Brain microvascular endothelial cell (primary cell): ENCODE measurements at regions not wholly inside any gene's neighbourhood (a gene's known extent, or its start where the extent isn't known, plus 50 kb on each side); places are given as distances from the start of the nearest gene placed in this dataset.
A peak's percentile ranks its signal among the peaks of the same experiment; 100 is the strongest.

Source experiments
- DNase-seq: peaks from one replicate; pipeline ENCODE4 v3.0.0-alpha.2; 2020
- H3K27ac ChIP-seq: fragments of 250-450 bp; sonication (Bioruptor Pico); 2 replicates; pipeline ENCODE4 v1.5.1; 2020; ENCODE audit warnings: mild to moderate bottlenecking, moderate library complexity
- H3K27me3 ChIP-seq: fragments of 250-450 bp; sonication (Bioruptor Pico); replicated peaks from 2 replicates; pipeline ENCODE4 v1.5.1; 2020; ENCODE audit warnings: mild to moderate bottlenecking
- H3K36me3 ChIP-seq: fragments of 250-450 bp; sonication (Bioruptor Pico); replicated peaks from 2 replicates; pipeline ENCODE4 v1.5.1; 2020; ENCODE audit warnings: mild to moderate bottlenecking
- H3K4me3 ChIP-seq: 2 replicates; pipeline ENCODE4 v1.5.1; 2011; ENCODE audit warnings: low read depth, mild to moderate bottlenecking, control low read depth, low read length, moderate library complexity
- CTCF ChIP-seq: IDR thresholded peaks from 2 replicates; pipeline ENCODE4 v1.5.1; 2011; ENCODE audit warnings: low read depth, mild to moderate bottlenecking, moderate library complexity, low read length, control low read depth, inconsistent platforms; ENCODE audit errors: missing control alignments
- in situ Hi-C: cut with HindIII; loops from 2 replicates; pipeline ENCODE4 v1.10.0; 2017; ENCODE audit warnings: low sequenced_read_pairs, low pct_ligation_motif_present

GRCh38 chr10:62728479-62728878 is 76.0 kb upstream of the ADO start:
- TF ChIP-seq CTCF: no peak
- no peak for DNase-seq
- H3K27me3 ChIP-seq: no peaks in the 10 kb centered on the region
- in situ Hi-C loops: no loop called here
- no peak overlapping the region for H3K4me3 ChIP-seq
- H3K27ac ChIP-seq: no peak overlapping the region
- H3K36me3 ChIP-seq: no peaks in the 10 kb centered on the region

- no peak overlapping the region for H3K27ac ChIP-seq
- no peak overlapping the region for H3K4me3 ChIP-seq
- peak; percentile 44 for DNase-seq
- H3K27me3 ChIP-seq: no peaks in the 10 kb centered on the region
- no peak for TF ChIP-seq CTCF
- in situ Hi-C loops: no loop called here
- H3K36me3 ChIP-seq: no peaks in the 10 kb centered on the region
These were observed 71.5 kb upstream of the ADO start for GRCh38 chr10:62732841-62733653.

- Histone ChIP-seq H3K36me3 (no peaks in the 10 kb centered on the region), H3K27ac (no peak overlapping the region), H3K4me3 (no peak overlapping the region), H3K27me3 (no peaks in the 10 kb centered on the region)
- TF ChIP-seq CTCF: no peak
- in situ Hi-C loops: no loop called here
- DNase-seq: no peak
These were observed 70.7 kb upstream of the ADO start for GRCh38 chr10:62733654-62734293.

GRCh38 chr10:62734781-62735463 is 69.6 kb upstream of the ADO start:
- Histone ChIP-seq H3K27ac (no peak overlapping the region), H3K27me3 (no peaks in the 10 kb centered on the region), H3K36me3 (no peaks in the 10 kb centered on the region), H3K4me3 (no peak overlapping the region)
- TF ChIP-seq CTCF: no peak
- in situ Hi-C loops: no loop called here
- no peak for DNase-seq

GRCh38 chr10:62735464-62736167 is 68.9 kb upstream of the ADO start:
- no peak for TF ChIP-seq CTCF
- Histone ChIP-seq H3K27me3 (no peaks in the 10 kb centered on the region), H3K27ac (no peak overlapping the region), H3K36me3 (no peaks in the 10 kb centered on the region), H3K4me3 (no peak overlapping the region)
- in situ Hi-C loops: no loop called here
- peak; percentile 57 for DNase-seq
